WTC11 (cell line): ENCODE measurements at regions not wholly inside any gene's neighbourhood (a gene's known extent, or its start where the extent isn't known, plus 50 kb on each side); places are given as distances from the start of the nearest gene placed in this dataset.

ENCODE experiments used
- ATF6 ChIP-seq: sonication (generic); formaldehyde crosslinking; IDR thresholded peaks from 2 replicates; pipeline ENCODE4 v1.8.1; 2023; ENCODE audit warnings: mild to moderate bottlenecking, missing genetic modification reagents
- CBFB ChIP-seq: sonication (generic); formaldehyde crosslinking; IDR thresholded peaks from 2 replicates; pipeline ENCODE4 v1.8.1; 2022; ENCODE audit warnings: mild to moderate bottlenecking, low read depth, missing genetic modification reagents
- CREM ChIP-seq: sonication (generic); formaldehyde crosslinking; IDR thresholded peaks from 2 replicates; pipeline ENCODE4 v1.8.1; 2022; ENCODE audit warnings: mild to moderate bottlenecking, missing genetic modification reagents, moderate library complexity
- CTCF ChIP-seq: fragments of 200-600 bp; IDR thresholded peaks from 2 replicates; pipeline ENCODE4 v1.8.0; 2022; ENCODE audit warnings: antibody characterized with exemption
- E2F1 ChIP-seq: sonication (generic); formaldehyde crosslinking; IDR thresholded peaks from 2 replicates; pipeline ENCODE4 v1.8.0; 2022; ENCODE audit warnings: mild to moderate bottlenecking, missing genetic modification reagents
- FOXP1 ChIP-seq: sonication (generic); formaldehyde crosslinking; IDR thresholded peaks from 2 replicates; pipeline ENCODE4 v1.8.0; 2022; ENCODE audit warnings: missing genetic modification reagents, mild to moderate bottlenecking, moderate library complexity, borderline replicate concordance
- FOXP4 ChIP-seq: sonication (generic); formaldehyde crosslinking; IDR thresholded peaks from 2 replicates; pipeline ENCODE4 v1.8.0; 2022; ENCODE audit warnings: mild to moderate bottlenecking, missing genetic modification reagents
- SP1 ChIP-seq: sonication (generic); formaldehyde crosslinking; conservative IDR thresholded peaks from 2 replicates; pipeline ENCODE4 v1.8.1; 2022; ENCODE audit warnings: missing genetic modification reagents

- TF ChIP-seq CBFB (CRISPR knock-in tag) = no peak
- no peak for TF ChIP-seq SP1
- no peak for TF ChIP-seq FOXP4 (CRISPR knock-in tag)
- no peak for TF ChIP-seq CREM
- TF ChIP-seq FOXP1 = no peak
- no peak for TF ChIP-seq ATF6 (CRISPR knock-in tag)
- no peak for TF ChIP-seq CTCF
- TF ChIP-seq E2F1 (CRISPR knock-in tag) = no peak
Measured at GRCh38 chr9:73270967-73271721, 119.5 kb downstream of the ANXA1 start.
